ENCODE measurements at regions not wholly inside any gene's neighbourhood (a gene's known extent, or its start where the extent isn't known, plus 50 kb on each side); places are given as distances from the start of the nearest gene placed in this dataset.

- WGBS (ENCODE audit: insufficient coverage, low coverage, low lambda C conversion rate, missing lambda C conversion rate), result 100% methylated on average over 1 of the region's 1 CpG
- no peaks in the 10 kb centered on the region for H3K36me3 ChIP-seq
- ATAC-seq, result no peak
- no peaks in the 10 kb centered on the region for H3K4me1 ChIP-seq
- H3K27me3 ChIP-seq, result no peaks in the 10 kb centered on the region
- no peak for DNase-seq
- intact Hi-C loops (cut with DNase I), result no loop called here
- no peak overlapping the region for H3K27ac ChIP-seq
- no peak for TF ChIP-seq CTCF (IDR thresholded peaks at IDR 0.05)
- TF ChIP-seq POLR2A (IDR thresholded peaks at IDR 0.05), result no peak
- no peaks in the 10 kb centered on the region for H3K9me3 ChIP-seq
- H3K4me3 ChIP-seq, result no peak overlapping the region
Measured at GRCh38 chr2:235328991-235329390, 164.9 kb upstream of the AGAP1 start.

- intact Hi-C loops (cut with DNase I), result no loop called here
Measured at GRCh38 chr2:235330775-235331451, 162.9 kb upstream of the AGAP1 start.

GRCh38 chr2:235332240-235332890 is 161.5 kb upstream of the AGAP1 start:
- no peaks in the 10 kb centered on the region for H3K9me3 ChIP-seq
- H3K4me1 ChIP-seq, result no peaks in the 10 kb centered on the region
- TF ChIP-seq POLR2A (IDR thresholded peaks at IDR 0.05) (no peak), CTCF (IDR thresholded peaks at IDR 0.05) (no peak)
- H3K27ac ChIP-seq, result no peak overlapping the region
- ATAC-seq, result no peak
- no peaks in the 10 kb centered on the region for H3K36me3 ChIP-seq
- no peak for DNase-seq
- no peak overlapping the region for H3K4me3 ChIP-seq
- intact Hi-C loops (cut with DNase I), result no loop called here
- WGBS (ENCODE audit: insufficient coverage, low coverage, low lambda C conversion rate, missing lambda C conversion rate), result 80% methylated on average over 5 of the region's 5 CpGs
- no peaks in the 10 kb centered on the region for H3K27me3 ChIP-seq

More at GRCh38 chr2:235330775-235331451, 162.9 kb upstream of the AGAP1 start:
- ATAC-seq (no peak), DNase-seq (no peak)
- no peak overlapping the region for H3K27ac ChIP-seq
- TF ChIP-seq POLR2A (IDR thresholded peaks at IDR 0.05) (no peak), CTCF (IDR thresholded peaks at IDR 0.05) (no peak)
- no peaks in the 10 kb centered on the region for H3K36me3 ChIP-seq
- no peaks in the 10 kb centered on the region for H3K27me3 ChIP-seq
- H3K4me1 ChIP-seq, result no peaks in the 10 kb centered on the region
- H3K9me3 ChIP-seq, result no peaks in the 10 kb centered on the region
- 67% methylated on average over 11 of the region's 11 CpGs for WGBS (ENCODE audit: insufficient coverage, low coverage, low lambda C conversion rate, missing lambda C conversion rate)
- no peak overlapping the region for H3K4me3 ChIP-seq

GRCh38 chr2:235333076-235333475 is 160.8 kb upstream of the AGAP1 start:
- Histone ChIP-seq H3K27me3 (no peaks in the 10 kb centered on the region), H3K36me3 (no peaks in the 10 kb centered on the region), H3K4me3 (no peak overlapping the region), H3K4me1 (no peaks in the 10 kb centered on the region), H3K9me3 (no peaks in the 10 kb centered on the region), H3K27ac (no peak overlapping the region)
- DNase-seq, result no peak
- intact Hi-C loops (cut with DNase I), result no loop called here
- peak in 1 of 4 donors; percentile 14 for ATAC-seq
- WGBS (ENCODE audit: insufficient coverage, low coverage, low lambda C conversion rate, missing lambda C conversion rate), result 43% methylated on average over 3 of the region's 5 CpGs
- no peak for TF ChIP-seq POLR2A (IDR thresholded peaks at IDR 0.05)
- no peak for TF ChIP-seq CTCF (IDR thresholded peaks at IDR 0.05)
